ENCODE measurements at regions not wholly inside any gene's neighbourhood (a gene's known extent, or its start where the extent isn't known, plus 50 kb on each side); places are given as distances from the start of the nearest gene placed in this dataset.

- TF ChIP-seq POLR2A (IDR thresholded peaks at IDR 0.05; ENCODE audit: low read length) (no peak), GATA1 (IDR thresholded peaks at IDR 0.05; ENCODE audit: low read depth, low read length) (no peak)
Observed at GRCh38 chr7:41331194-41331593, 371.7 kb downstream of the INHBA start.

All from erythroblast (primary cell).